IMR-90 (cell line): ENCODE measurements at regions not wholly inside any gene's neighbourhood (a gene's known extent, or its start where the extent isn't known, plus 50 kb on each side); places are given as distances from the start of the nearest gene placed in this dataset.

ENCODE experiments used
- CEBPB ChIP-seq: IDR thresholded peaks from 2 replicates; pipeline ENCODE4 v1.6.1; 2012; ENCODE audit warnings: low read depth, low read length, improper control_type of control experiment
- CTCF ChIP-seq: conservative IDR thresholded peaks from 2 replicates; pipeline ENCODE4 v1.5.1; 2012; ENCODE audit warnings: mild to moderate bottlenecking, low read depth, low read length, improper control_type of control experiment
- POLR2A ChIP-seq: IDR thresholded peaks from 2 replicates; pipeline ENCODE4 v1.6.1; 2012; ENCODE audit warnings: mild to moderate bottlenecking, low read depth, low read length
- RAD21 ChIP-seq: IDR thresholded peaks from 2 replicates; pipeline ENCODE4 v1.6.1; 2012; ENCODE audit warnings: low read length, improper control_type of control experiment
- RFX5 ChIP-seq: IDR thresholded peaks from 2 replicates; pipeline ENCODE4 v1.8.0; 2012; ENCODE audit warnings: low read depth, mild to moderate bottlenecking, low read length, moderate library complexity
- TF ChIP-seq, protein P1 (sequence below): fragments of 150-350 bp; IDR thresholded peaks from 2 replicates; pipeline ENCODE4 v1.6.1; 2017; ENCODE audit warnings: mild to moderate bottlenecking, antibody characterized with exemption, low read length, low read depth
- TF ChIP-seq, protein P2 (sequence below): fragments of 150-350 bp; IDR thresholded peaks from 2 replicates; pipeline ENCODE4 v1.6.1; 2016; ENCODE audit warnings: low read depth, mild to moderate bottlenecking, low read length, moderate library complexity, borderline replicate concordance

GRCh38 chr1:166013232-166013631 is 153.6 kb downstream of the FAM78B start:
- TF ChIP-seq CTCF = no peak
- TF ChIP-seq, protein P1, sequence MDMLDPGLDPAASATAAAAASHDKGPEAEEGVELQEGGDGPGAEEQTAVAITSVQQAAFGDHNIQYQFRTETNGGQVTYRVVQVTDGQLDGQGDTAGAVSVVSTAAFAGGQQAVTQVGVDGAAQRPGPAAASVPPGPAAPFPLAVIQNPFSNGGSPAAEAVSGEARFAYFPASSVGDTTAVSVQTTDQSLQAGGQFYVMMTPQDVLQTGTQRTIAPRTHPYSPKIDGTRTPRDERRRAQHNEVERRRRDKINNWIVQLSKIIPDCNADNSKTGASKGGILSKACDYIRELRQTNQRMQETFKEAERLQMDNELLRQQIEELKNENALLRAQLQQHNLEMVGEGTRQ = no peak
- TF ChIP-seq CEBPB = no peak
- TF ChIP-seq POLR2A = no peak
- TF ChIP-seq RAD21 = no peak
- TF ChIP-seq, protein P2, sequence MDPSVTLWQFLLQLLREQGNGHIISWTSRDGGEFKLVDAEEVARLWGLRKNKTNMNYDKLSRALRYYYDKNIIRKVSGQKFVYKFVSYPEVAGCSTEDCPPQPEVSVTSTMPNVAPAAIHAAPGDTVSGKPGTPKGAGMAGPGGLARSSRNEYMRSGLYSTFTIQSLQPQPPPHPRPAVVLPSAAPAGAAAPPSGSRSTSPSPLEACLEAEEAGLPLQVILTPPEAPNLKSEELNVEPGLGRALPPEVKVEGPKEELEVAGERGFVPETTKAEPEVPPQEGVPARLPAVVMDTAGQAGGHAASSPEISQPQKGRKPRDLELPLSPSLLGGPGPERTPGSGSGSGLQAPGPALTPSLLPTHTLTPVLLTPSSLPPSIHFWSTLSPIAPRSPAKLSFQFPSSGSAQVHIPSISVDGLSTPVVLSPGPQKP = no peak
- TF ChIP-seq RFX5 = no peak
